CD4-positive, alpha-beta T cell treated with Interleukin-4 for 4 hours (primary cell): ENCODE measurements at regions not wholly inside any gene's neighbourhood (a gene's known extent, or its start where the extent isn't known, plus 50 kb on each side); places are given as distances from the start of the nearest gene placed in this dataset.
"Not testable (repeated sequence)": the region's sequence is repeated elsewhere in the genome, so short reads cannot be mapped to it uniquely, and the experiment has no call there.

ENCODE experiments used
- DNase-seq: peaks from one replicate; pipeline ENCODE4 v3.0.0-alpha.2; 2020

GRCh38 chr7:9557853-9558252, 1124.4 kb downstream of the NXPH1 start:
- DNase-seq, result no peak

GRCh38 chr7:9575716-9576115, 1142.3 kb downstream of the NXPH1 start:
- no peak for DNase-seq

- no peak for DNase-seq
Observed at GRCh38 chr7:9582824-9583223, 1149.4 kb downstream of the NXPH1 start.

DNA sequence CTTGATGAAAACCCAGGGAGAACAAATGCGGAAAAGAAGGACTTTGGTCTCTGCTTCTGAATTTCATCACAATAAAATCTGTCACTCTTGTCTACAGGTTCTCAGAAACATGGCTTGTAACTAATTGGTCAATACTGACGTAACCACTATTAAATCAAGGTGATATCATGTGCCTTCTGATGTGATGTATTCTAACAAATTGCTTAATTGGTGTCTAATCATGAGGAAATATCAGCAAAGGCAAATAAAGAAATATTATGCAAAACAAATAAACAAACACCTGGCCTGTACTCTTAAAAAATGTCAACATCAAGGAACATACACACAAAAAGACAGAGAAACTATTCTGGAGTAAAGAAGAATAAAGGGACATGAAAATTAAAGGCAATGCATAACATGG, 1165.0 kb downstream of the NXPH1 start:
- no peak for DNase-seq

- DNase-seq, result no peak
Observed at GRCh38 chr7:9600974-9601373, 1167.6 kb downstream of the NXPH1 start.

DNA sequence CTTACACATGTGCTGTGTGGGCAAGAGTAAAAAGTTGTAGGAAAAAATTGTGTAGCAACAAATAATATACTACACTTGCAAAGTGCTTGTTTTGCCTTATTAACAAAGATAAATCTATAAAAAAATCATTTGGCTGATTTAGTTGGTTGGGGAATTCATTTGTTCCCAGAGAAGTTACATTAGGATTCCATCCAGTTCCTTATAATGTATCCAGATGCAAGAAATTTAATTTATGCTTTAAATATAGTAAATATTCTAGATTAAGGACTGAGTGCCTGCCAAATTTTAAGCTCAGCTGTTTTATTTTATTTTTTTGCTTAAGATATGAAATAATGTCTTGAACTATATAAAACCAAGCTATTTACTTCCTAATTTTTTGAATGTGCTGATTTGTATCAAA, 1169.9 kb downstream of the NXPH1 start:
- DNase-seq, result no peak

- no peak for DNase-seq
Observed at GRCh38 chr7:9608560-9608959, 1175.2 kb downstream of the NXPH1 start.

DNA sequence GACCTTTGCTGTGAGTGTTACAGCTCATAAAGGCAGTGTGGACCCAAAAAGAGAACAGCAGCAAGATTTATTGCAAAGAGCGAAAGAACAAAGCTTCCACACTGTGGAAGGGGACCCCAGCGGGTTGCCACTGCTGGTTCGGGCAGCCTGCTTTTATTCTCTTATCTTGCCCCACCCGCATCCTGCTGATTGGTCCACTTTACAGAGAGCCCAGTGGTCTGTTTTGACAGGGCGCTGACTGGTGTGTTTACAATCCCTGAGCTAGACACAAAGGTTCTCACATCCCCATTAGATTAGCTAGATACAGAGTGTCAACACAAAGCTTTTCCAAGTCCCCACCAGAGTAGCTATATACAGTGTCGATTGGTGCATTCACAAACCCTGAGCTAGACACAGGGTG, 1187.5 kb downstream of the NXPH1 start:
- DNase-seq, result not testable (repeated sequence)

DNA sequence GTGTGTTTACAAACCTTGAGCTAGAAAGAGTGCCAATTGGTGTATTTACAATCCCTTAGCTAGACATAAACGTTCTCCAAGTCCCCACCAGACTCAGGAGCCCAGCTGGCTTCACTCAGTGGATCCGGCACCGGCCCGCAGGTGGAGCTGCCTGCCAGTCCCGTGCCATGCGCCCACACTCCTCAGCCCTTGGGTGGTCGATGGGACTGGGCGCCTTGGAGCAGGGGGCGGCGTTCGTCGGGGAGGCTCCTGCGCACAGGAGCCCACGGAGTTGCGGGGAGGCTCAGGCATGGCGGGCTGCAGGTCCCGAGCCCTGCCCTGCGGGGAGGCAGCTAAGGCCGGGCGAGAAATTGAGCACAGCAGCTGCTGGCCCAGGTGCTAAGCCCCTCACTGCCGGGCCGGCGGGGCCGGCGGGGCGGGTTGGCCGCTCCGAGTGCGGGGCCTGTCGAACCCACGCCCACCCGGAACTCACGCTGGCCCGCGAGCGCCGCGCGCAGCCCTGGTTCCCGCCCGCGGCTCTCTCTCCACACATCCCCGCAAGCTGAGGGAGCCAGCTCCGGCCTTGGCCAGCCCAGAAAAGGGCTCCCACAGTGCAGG, 1188.0 kb downstream of the NXPH1 start:
- DNase-seq, result not testable (repeated sequence)

GRCh38 chr7:9621927-9622326, 1188.5 kb downstream of the NXPH1 start:
- DNase-seq, result no peak

GRCh38 chr7:9625953-9626352, 1192.5 kb downstream of the NXPH1 start:
- no peak for DNase-seq

- no peak for DNase-seq
Observed at GRCh38 chr7:9645756-9646155, 1212.3 kb downstream of the NXPH1 start.

- no peak for DNase-seq
Observed at GRCh38 chr7:9657257-9657656, 1223.8 kb downstream of the NXPH1 start.

DNA sequence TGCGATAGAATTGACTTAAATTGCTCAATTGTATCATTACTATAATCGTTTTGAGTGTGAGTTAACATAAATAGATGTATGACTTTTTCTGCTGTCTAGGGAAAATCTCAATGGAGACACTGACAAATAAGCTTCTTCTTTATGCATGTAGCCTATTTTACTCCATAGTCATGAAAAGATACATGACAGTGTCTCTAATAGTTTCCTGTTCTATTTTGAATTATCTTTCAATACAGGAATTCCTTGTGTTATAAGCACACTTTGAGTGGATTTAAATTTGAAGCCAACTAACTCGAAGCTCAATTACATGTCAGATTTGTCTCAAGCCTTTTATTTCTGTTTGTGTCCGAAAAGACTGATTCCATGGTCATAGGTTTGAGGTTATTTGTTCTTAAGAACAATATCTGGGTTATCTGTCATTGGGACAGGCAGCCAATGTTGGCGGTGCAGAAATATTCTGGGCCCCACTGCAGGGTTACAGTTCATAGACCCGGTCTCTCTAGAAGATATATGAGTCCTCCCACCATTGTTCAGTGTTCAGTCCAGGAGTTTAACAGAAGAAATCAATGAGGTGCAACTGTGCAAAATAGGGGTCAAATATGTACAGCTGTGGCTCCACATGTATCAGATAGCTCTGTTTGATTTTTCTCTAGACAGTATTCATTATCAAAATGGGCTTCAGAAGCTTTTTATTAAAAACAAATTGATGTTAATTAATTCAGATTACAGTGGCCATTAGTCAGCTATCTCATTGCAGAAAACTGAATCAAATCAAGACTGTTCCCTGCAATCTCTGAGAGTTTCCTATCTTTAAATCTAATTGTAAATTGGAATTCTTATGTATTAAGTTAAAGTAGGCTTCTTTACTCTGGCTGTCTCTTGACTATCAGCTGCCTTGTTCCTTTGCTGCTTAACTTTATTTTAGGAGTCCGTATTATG, 1238.8 kb downstream of the NXPH1 start:
- DNase-seq, result no peak

DNA sequence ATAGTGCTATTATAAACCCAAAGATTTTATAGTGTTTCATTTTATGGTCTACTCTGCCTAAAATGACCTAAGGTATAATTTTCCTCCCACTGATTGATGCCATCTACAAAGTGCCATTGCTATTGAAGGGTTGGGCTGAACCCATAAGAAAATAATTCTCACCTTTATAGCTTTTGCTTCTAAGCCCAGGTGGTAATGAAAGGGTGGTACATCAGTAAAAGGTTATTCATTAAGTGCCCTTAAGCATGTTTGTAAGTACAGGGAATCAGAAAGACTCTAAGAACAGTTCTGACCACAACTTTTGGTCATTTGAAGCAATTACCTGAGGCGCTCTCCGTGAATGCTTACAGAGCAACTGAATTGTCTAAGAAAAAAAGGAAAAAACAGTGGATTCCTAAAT, 1247.3 kb downstream of the NXPH1 start:
- DNase-seq, result no peak

DNA sequence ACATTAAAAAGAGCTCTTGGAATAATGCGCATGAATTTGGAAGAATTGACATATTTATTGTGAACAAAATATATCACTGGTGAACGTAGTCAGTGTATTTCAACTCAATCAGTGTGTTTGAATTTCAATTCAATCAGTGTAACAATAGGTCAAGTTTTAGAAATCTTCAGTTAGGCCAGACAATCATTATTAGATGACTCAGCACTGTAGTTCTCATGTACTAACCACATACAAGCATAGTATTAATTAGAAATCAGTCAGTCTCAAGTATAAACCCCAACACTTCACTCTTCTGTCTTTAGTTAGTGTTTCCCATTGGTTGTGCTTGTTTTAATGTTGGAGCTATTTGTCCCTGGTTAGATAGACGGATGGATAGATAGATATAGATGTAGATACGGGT, 1247.9 kb downstream of the NXPH1 start:
- no peak for DNase-seq

DNA sequence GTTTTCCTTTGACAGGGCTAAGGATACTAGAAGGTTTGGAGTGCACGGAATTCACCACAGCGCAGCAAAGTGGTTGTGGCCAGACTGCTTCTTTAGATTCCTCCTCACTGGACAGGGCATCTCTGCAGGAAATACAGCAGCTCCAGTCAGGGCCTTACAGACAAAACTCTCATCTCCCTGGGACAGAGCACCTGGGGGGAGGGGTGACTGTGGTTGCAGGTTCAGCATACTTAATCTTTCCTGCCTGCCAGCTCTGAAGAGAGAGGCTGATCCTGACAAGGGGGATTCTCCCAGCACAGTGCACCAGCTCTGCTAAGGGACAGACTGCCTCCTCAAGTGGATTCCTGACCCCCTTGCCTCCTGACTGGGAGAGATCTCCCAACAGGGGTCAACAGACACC, 1257.9 kb downstream of the NXPH1 start:
- DNase-seq, result no peak

DNA sequence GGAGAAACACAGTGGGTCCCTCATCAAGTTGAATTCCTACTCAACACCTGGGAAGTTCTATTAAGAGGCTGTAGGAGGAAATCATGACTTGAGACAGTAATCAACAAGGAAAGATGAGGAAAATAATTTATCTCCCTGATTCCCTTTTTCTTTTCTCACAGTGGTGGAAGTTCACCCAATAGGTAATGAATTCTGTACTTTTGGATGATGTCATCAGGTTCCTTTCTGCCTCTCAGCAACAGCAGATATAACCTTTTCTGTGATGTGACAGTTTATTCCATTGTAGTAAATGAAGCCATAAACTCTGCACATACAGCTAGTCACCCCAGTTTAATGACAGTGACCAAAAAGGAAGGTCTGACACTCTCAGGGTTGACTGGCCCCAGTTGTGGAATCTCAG, 1265.0 kb downstream of the NXPH1 start:
- DNase-seq, result no peak

DNA sequence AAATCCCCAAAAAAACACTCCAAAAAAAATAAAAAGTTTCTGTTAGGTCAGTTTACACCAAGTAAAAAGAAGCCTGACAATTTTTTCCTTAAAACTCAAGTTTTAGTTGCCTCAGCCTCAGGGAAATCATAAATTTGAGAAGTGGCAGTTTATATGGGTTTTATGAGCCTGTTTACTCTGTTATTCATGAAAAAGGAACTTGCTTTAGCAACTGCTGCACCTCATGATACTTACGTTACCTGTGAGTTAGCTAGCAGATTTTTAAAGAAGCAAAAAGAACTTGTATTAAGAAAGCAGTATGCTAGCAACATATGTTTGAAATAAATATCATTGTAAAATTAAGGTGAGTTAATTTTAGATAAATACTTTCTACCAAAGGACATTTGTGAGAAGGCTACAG, 1264.5 kb upstream of the PHF14 start:
- no peak for DNase-seq

- no peak for DNase-seq
Observed at GRCh38 chr7:9711259-9711918, 1262.3 kb upstream of the PHF14 start.

DNA sequence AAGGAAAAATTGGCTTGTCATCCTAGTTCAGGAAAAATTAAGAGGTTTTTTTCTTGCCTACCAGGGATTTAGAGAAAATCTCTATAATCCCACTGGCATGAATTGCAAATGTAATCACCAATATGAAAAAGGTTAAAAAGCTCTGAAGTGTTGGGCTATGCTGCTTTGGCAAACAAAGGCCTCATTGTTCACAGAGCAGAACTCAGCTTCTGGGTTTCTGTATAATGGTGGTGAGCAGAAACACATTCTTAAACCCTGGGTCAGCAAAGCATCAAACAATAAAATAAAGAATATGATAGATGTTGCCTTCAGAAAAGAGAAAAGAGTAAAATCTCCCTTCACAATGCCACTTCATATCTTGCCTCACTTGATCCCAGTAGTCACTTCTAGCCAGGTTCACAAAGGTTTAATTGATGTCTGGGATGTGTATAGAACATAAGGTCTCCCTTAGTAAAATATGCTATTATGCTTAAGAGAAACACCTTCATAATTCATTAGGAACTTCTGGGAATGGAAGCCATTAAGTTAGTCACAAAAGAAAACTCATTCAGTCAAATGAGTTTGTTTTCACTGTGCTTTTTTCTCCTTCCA, 1255.5 kb upstream of the PHF14 start:
- no peak for DNase-seq

GRCh38 chr7:9719303-9719702, 1254.4 kb upstream of the PHF14 start:
- no peak for DNase-seq

DNA sequence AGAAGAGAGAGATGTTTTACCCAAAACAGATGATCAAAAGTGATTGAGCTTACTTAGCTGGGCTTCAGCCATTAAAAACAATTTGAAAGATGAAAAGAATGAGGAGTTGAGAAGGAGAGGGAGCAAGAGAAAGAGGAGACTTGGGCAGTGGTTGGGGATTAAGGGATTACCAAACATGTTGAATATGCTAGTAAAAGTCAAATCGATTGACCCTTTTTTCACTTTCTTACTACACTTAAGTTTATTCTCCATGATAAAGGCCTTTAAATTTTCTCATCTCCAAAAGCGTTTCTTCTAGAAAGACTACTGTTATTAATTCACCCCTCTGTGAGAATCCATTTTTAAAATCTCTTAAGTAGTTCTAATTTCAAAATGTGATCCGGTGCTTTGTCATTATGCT, 1254.0 kb upstream of the PHF14 start:
- no peak for DNase-seq
